MM.1S (cell line): ENCODE measurements at regions not wholly inside any gene's neighbourhood (a gene's known extent, or its start where the extent isn't known, plus 50 kb on each side); places are given as distances from the start of the nearest gene placed in this dataset.

Experiments
- EZH2 ChIP-seq: fragments of 300-600 bp; sonication (generic); optimal IDR thresholded peaks from 2 replicates; pipeline ENCODE3; 2017; ENCODE audit warnings: low read depth, mild to moderate bottlenecking, antibody characterized with exemption, low read length, mixed read lengths
- EZH2phosphoT487 ChIP-seq: fragments of 300-600 bp; sonication (generic); IDR thresholded peaks from 2 replicates; pipeline ENCODE4 v1.6.1; 2018; ENCODE audit warnings: antibody characterized with exemption, low read length
- TF ChIP-seq, protein P1 (sequence below): fragments of 300-600 bp; sonication (generic); IDR thresholded peaks from 2 replicates; pipeline ENCODE4 v1.5.1; 2016; ENCODE audit warnings: antibody characterized with exemption, low read length, mixed read lengths

GRCh38 chr2:16282511-16282910 lies 342.2 kb downstream of the MYCN start:
- TF ChIP-seq, protein P1, sequence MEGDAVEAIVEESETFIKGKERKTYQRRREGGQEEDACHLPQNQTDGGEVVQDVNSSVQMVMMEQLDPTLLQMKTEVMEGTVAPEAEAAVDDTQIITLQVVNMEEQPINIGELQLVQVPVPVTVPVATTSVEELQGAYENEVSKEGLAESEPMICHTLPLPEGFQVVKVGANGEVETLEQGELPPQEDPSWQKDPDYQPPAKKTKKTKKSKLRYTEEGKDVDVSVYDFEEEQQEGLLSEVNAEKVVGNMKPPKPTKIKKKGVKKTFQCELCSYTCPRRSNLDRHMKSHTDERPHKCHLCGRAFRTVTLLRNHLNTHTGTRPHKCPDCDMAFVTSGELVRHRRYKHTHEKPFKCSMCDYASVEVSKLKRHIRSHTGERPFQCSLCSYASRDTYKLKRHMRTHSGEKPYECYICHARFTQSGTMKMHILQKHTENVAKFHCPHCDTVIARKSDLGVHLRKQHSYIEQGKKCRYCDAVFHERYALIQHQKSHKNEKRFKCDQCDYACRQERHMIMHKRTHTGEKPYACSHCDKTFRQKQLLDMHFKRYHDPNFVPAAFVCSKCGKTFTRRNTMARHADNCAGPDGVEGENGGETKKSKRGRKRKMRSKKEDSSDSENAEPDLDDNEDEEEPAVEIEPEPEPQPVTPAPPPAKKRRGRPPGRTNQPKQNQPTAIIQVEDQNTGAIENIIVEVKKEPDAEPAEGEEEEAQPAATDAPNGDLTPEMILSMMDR = no peak
- TF ChIP-seq EZH2phosphoT487 (no peak), EZH2 (no peak)
